AG04449 (cell line): ENCODE measurements at regions not wholly inside any gene's neighbourhood (a gene's known extent, or its start where the extent isn't known, plus 50 kb on each side); places are given as distances from the start of the nearest gene placed in this dataset.
"Not testable (repeated sequence)": the region's sequence is repeated elsewhere in the genome, so short reads cannot be mapped to it uniquely, and the experiment has no call there.

Source experiments
- CTCF ChIA-PET: fragments of 350-600 bp; formaldehyde crosslinking; extraction: SDS; loops from one replicate; lab custom pipeline; 2021; ENCODE audit warnings: antibody characterized with exemption; lab: Yijun Ruan, JAX
- POLR2A ChIA-PET: fragments of 400-600, 350-600 bp; formaldehyde crosslinking; extraction: SDS; loops from one replicate; lab custom pipeline; 2020; ENCODE audit warnings: antibody characterized with exemption, inconsistent platforms; lab: Yijun Ruan, JAX
- DNase-seq: peaks from one replicate; pipeline ENCODE4 v3.0.0-alpha.2; 2010; ENCODE audit warnings: low read depth, low spot score
- H3K4me3 ChIP-seq: 2 replicates; pipeline ENCODE4 v1.5.1; 2011; ENCODE audit warnings: low read depth, mild to moderate bottlenecking, control low read depth, low read length
- CTCF ChIP-seq: IDR thresholded peaks from one replicate; pipeline ENCODE4 v1.5.1; 2011; ENCODE audit warnings: mild to moderate bottlenecking, moderate library complexity, low read length, control low read depth, inconsistent platforms; ENCODE audit not compliant: insufficient read depth; ENCODE audit errors: missing control alignments

- ChIA-PET POLR2A (no interaction called here), CTCF (no interaction called here)
- TF ChIP-seq CTCF: no peak
- DNase-seq: no peak
- H3K4me3 ChIP-seq: no peak overlapping the region
Measured at GRCh38 chr3:8011902-8012301, 489.7 kb upstream of the LMCD1 start.

GRCh38 chr3:8020047-8020841 lies 481.4 kb upstream of the LMCD1 start:
- no peak for DNase-seq
- POLR2A ChIA-PET: no interaction called here
- no peak for TF ChIP-seq CTCF
- CTCF ChIA-PET: no interaction called here
- no peak overlapping the region for H3K4me3 ChIP-seq

GRCh38 chr3:8027954-8028353 lies 473.7 kb upstream of the LMCD1 start:
- CTCF ChIA-PET: no interaction called here
- no peak for TF ChIP-seq CTCF
- no peak for DNase-seq
- POLR2A ChIA-PET: no interaction called here
- H3K4me3 ChIP-seq: no peak overlapping the region

- no peak for DNase-seq
- ChIA-PET CTCF (no interaction called here), POLR2A (no interaction called here)
- no peak for TF ChIP-seq CTCF
- no peak overlapping the region for H3K4me3 ChIP-seq
Measured at GRCh38 chr3:8050283-8050682, 451.3 kb upstream of the LMCD1 start.

GRCh38 chr3:8052659-8053058 lies 449.0 kb upstream of the LMCD1 start:
- no peak for TF ChIP-seq CTCF
- H3K4me3 ChIP-seq: no peak overlapping the region
- no peak for DNase-seq
- ChIA-PET POLR2A (no interaction called here), CTCF (no interaction called here)

GRCh38 chr3:8068135-8068534 lies 433.5 kb upstream of the LMCD1 start:
- H3K4me3 ChIP-seq, DNase-seq, CTCF ChIA-PET, POLR2A ChIA-PET: not testable (repeated sequence)

GRCh38 chr3:8069471-8069870 lies 432.2 kb upstream of the LMCD1 start:
- no peak overlapping the region for H3K4me3 ChIP-seq
- CTCF ChIA-PET: no interaction called here
- no peak for TF ChIP-seq CTCF
- DNase-seq: no peak
- POLR2A ChIA-PET: no interaction called here
